Effector CD8-positive, alpha-beta T cell (primary cell): ENCODE measurements at regions not wholly inside any gene's neighbourhood (a gene's known extent, or its start where the extent isn't known, plus 50 kb on each side); places are given as distances from the start of the nearest gene placed in this dataset.
"Not testable (repeated sequence)": the region's sequence is repeated elsewhere in the genome, so short reads cannot be mapped to it uniquely, and the experiment has no call there.

Experiments
- DNase-seq: peaks from one replicate; lab custom pipeline; 2025; lab: John Stamatoyannopoulos, UW

GRCh38 chr2:8549942-8550341 lies 131.9 kb upstream of the ID2 start:
- no peak for DNase-seq

- DNase-seq, result no peak
Measured at GRCh38 chr2:8550481-8550880, 131.4 kb upstream of the ID2 start.

- no peak for DNase-seq
Measured at GRCh38 chr2:8550937-8551621, 130.8 kb upstream of the ID2 start.

DNA sequence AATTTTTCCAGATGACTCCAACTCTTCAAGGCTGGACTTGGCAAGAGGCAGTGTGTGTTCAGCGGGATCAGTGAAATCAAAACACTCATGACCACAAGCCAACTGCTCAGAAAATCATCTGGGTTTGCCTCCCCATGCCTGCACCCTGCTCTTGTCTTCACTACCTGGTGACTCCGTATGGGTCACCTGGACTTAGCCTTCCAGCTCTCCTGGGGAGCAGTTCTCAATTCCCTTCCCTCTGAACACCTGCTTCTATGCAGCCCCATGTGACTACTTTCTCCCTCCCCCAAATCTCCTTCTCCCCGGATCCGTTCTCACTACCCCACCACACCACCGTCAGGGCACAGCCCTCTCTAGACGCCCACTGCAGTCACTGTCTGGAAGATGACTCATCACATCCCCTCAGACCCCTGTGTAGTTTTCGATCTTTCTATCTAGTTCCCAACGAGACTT lies 130.2 kb upstream of the ID2 start:
- DNase-seq, result no peak

- DNase-seq, result no peak
Measured at GRCh38 chr2:8552293-8552801, 129.5 kb upstream of the ID2 start.

DNA sequence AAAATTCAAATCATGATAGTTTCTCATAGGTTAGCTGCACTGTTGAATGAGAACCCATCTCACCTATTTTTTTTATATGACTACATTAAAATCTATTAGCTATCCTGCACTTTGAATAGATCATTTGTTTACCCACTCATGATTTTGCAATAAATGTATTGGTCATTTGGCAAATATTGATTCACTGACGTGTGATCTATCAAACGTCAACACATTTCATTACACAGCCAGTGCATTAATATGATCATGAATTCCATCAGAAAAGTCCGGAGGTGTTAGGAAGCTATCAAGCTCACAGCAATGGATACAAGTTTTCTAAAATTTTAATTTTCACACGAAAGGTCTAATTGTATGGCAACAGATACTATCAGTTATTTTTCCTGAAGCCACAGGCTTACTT lies 128.2 kb upstream of the ID2 start:
- no peak for DNase-seq

- DNase-seq, result no peak
Measured at GRCh38 chr2:8554296-8554806, 127.5 kb upstream of the ID2 start.

GRCh38 chr2:8555543-8555942 lies 126.3 kb upstream of the ID2 start:
- no peak for DNase-seq

DNA sequence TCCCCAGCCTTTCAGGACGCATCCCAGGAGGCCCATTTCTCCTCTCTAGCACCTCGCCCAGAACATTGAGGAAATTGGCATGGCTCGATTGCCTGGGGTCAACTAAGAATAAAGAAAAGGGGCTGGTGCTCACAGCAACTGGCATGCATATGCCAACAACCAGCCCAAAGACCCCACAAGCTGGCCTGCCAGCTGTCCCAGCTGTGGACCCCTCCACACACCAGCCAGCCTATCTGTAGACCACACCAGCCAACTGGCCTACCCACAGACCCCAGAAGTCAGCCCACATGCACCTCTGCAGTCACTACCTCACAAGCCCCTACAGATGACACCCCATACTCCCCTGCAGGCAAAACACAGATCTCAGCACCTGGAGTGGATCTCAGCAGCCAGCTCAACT lies 123.8 kb upstream of the ID2 start:
- DNase-seq, result no peak

DNA sequence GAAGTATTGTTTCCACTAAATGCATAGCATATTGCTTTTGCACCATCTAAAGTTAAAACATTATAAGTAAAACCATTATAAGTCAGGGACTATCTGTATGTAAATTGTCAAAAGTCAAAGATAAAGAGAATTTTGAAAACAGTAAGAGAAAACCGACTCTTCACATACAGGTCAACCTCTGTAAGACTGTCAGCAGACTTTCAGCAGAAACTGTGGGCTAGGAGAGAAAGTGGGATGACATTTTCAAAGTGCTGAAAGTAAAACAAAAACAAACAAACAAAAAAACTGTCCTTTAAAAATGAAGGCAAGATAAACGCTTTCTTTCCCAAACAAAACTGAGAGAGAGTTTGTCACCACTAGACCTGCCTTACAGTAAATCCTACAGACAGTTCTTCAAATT lies 122.9 kb upstream of the ID2 start:
- DNase-seq, result no peak

GRCh38 chr2:8559805-8560204 lies 122.1 kb upstream of the ID2 start:
- DNase-seq, result no peak

GRCh38 chr2:8561692-8562091 lies 120.2 kb upstream of the ID2 start:
- DNase-seq, result not testable (repeated sequence)

GRCh38 chr2:8563814-8564474 lies 117.9 kb upstream of the ID2 start:
- no peak for DNase-seq

- DNase-seq, result no peak
Measured at GRCh38 chr2:8564475-8564874, 117.4 kb upstream of the ID2 start.

- DNase-seq, result no peak
Measured at GRCh38 chr2:8565399-8566154, 116.3 kb upstream of the ID2 start.

DNA sequence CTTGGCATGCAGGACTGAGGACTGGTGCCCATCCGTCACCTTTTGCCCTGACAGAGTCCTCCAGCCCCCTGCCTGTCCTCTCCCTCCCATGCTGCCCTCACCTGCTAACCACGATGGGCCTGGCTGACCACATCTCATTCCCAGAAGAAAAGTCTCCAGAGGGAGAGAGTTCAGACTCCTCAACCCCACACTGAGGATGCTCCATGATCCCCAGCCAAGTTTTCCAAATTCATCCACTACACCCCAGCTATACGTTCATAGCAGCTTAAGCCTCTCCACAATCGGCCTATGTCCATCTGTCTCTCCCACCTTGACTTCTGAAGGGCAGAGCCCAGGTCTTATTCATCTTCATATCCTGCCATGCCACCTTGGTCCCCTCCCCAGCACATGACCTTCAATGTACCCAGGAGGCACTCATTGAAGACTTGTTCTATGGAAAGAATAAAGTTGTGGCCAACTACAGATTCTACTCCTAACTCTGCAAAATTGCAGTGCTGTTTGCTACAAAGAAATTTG lies 115.6 kb upstream of the ID2 start:
- DNase-seq, result no peak

DNA sequence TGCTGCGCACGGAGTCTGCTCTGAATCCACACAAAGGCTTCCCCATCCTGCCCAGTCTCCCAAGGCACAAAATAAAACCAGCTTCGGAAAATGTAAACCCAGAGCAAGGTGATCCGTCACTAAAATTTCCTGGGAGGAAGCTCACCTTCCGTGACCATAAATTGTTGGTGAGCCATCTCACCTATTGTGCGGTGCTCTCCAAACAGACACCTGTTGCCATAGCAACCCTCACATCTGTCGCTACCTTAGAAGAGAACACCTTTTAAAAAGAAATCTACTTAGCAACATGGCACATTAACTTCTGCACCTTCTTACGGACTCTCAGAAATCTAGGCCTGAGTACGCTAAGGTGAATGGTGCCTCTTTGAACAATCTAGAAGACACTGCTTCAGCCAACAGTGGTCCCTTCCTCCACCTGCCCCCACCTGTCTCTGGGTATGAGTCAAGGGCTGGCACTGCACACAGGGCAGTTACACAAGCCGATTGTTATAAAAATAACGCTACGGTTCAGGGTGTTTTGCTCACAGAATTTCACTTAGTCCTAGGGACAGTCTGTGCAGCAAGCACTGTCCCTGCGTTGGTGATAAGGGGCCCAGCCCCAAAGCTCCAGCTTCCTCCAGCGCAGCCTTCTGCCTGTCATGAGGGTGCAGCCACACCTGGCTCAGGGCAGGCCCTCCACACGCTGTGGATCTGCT lies 114.9 kb upstream of the ID2 start:
- DNase-seq, result no peak

- DNase-seq, result no peak
Measured at GRCh38 chr2:8567469-8568260, 114.2 kb upstream of the ID2 start.

GRCh38 chr2:8568543-8569302 lies 113.1 kb upstream of the ID2 start:
- no peak for DNase-seq

- DNase-seq, result no peak
Measured at GRCh38 chr2:8569332-8569930, 112.4 kb upstream of the ID2 start.
